Mesodermal cell (in vitro differentiated cells): ENCODE measurements at regions not wholly inside any gene's neighbourhood (a gene's known extent, or its start where the extent isn't known, plus 50 kb on each side); places are given as distances from the start of the nearest gene placed in this dataset.

Experiments used
- H3K27ac ChIP-seq: 2 replicates; pipeline ENCODE4 v1.7.0; 2013; ENCODE audit warnings: mild to moderate bottlenecking, low read depth, low read length, moderate library complexity; ENCODE audit not compliant: severe bottlenecking
- H3K36me3 ChIP-seq: 2 replicates; pipeline ENCODE4 v1.7.1; 2013; ENCODE audit warnings: mild to moderate bottlenecking, low read length, moderate library complexity; ENCODE audit not compliant: control insufficient read depth, insufficient read depth
- H3K4me1 ChIP-seq: one replicate; pipeline ENCODE4 v1.7.1; 2013; ENCODE audit warnings: mild to moderate bottlenecking, low read length; ENCODE audit not compliant: insufficient read depth, control insufficient read depth, poor library complexity, severe bottlenecking
- H3K4me3 ChIP-seq: 2 replicates; pipeline ENCODE4 v1.7.0; 2013; ENCODE audit warnings: low read length, control low read depth, mild to moderate bottlenecking; ENCODE audit not compliant: insufficient read depth, poor library complexity, severe bottlenecking; ENCODE audit errors: extremely low read depth
- H3K9me3 ChIP-seq: 2 replicates; pipeline ENCODE4 v1.7.1; 2013; ENCODE audit warnings: mild to moderate bottlenecking, low read length, moderate library complexity; ENCODE audit not compliant: control insufficient read depth
- WGBS, 2 experiments: methylation state at CpG; one replicate each; pipeline ENCODE4 v1.1.5; 2013; ENCODE audit warnings: missing lambda C conversion rate in 2 of 2; ENCODE audit not compliant: insufficient coverage in 2 of 2; 5-methylcytosine and 5-hydroxymethylcytosine counted together

GRCh38 chr2:196587056-196587455 lies 52.5 kb upstream of the CCDC150 start:
- H3K4me1 ChIP-seq = peaks cover 19% of the 10 kb centered on the region
- 100% methylated on average over 2 of the region's 3 CpGs; no CpG with 5 or more reads in 1 of the 2 experiments for WGBS, 2 experiments
- H3K27ac ChIP-seq = no peak overlapping the region
- H3K9me3 ChIP-seq = no peaks in the 10 kb centered on the region
- H3K36me3 ChIP-seq = no peaks in the 10 kb centered on the region
- H3K4me3 ChIP-seq = no peak overlapping the region

GRCh38 chr2:196587739-196588138 lies 51.8 kb upstream of the CCDC150 start:
- Histone ChIP-seq H3K27ac (no peak overlapping the region), H3K4me3 (no peak overlapping the region), H3K4me1 (peaks cover 19% of the 10 kb centered on the region), H3K9me3 (no peaks in the 10 kb centered on the region), H3K36me3 (no peaks in the 10 kb centered on the region)
- 0% methylated on average over 1 of the region's 1 CpG for WGBS, 2 experiments

GRCh38 chr2:196589419-196589818 lies 50.1 kb upstream of the CCDC150 start:
- H3K36me3 ChIP-seq = no peaks in the 10 kb centered on the region
- peak overlapping the region; percentile 16 for H3K27ac ChIP-seq
- H3K4me3 ChIP-seq = no peak overlapping the region
- no peaks in the 10 kb centered on the region for H3K9me3 ChIP-seq
- 100% methylated on average over 1 of the region's 1 CpG; no CpG with 5 or more reads in 1 of the 2 experiments for WGBS, 2 experiments
- H3K4me1 ChIP-seq = peaks cover 19% of the 10 kb centered on the region
